ENCODE measurements at regions not wholly inside any gene's neighbourhood (a gene's known extent, or its start where the extent isn't known, plus 50 kb on each side); places are given as distances from the start of the nearest gene placed in this dataset.

DNA sequence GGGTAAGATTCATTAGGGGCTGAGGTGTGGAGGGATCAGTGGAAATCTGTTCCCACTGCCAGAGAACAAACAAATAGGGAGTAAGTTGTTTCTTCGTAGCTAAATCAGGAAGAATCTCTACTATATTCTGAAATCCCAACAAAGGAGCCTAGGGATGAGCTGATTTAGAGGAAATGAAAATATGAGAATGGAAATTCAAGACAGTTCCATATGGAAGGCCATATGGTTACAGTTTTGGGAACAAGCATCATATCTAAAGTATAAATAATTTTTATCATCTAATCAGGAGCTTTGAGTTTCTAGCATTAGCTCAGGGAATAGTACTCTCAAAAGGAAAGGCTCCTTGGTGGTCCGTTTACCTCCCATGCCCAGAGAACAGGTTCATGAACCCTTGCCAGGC is 218.2 kb downstream of the AASDH start:
- H3K27ac ChIP-seq: no peak overlapping the region
- ATAC-seq: no peak
- H3K4me3 ChIP-seq: no peak overlapping the region
- H3K9me3 ChIP-seq: peaks cover 0 to 24% (median 9%) of the 10 kb centered on the region in 11 donors
- no peaks in the 10 kb centered on the region for H3K27me3 ChIP-seq
- no peaks in the 10 kb centered on the region for H3K4me1 ChIP-seq
- H3K36me3 ChIP-seq: no peaks in the 10 kb centered on the region
- TF ChIP-seq, protein P1, sequence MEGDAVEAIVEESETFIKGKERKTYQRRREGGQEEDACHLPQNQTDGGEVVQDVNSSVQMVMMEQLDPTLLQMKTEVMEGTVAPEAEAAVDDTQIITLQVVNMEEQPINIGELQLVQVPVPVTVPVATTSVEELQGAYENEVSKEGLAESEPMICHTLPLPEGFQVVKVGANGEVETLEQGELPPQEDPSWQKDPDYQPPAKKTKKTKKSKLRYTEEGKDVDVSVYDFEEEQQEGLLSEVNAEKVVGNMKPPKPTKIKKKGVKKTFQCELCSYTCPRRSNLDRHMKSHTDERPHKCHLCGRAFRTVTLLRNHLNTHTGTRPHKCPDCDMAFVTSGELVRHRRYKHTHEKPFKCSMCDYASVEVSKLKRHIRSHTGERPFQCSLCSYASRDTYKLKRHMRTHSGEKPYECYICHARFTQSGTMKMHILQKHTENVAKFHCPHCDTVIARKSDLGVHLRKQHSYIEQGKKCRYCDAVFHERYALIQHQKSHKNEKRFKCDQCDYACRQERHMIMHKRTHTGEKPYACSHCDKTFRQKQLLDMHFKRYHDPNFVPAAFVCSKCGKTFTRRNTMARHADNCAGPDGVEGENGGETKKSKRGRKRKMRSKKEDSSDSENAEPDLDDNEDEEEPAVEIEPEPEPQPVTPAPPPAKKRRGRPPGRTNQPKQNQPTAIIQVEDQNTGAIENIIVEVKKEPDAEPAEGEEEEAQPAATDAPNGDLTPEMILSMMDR (IDR thresholded peaks at IDR 0.05): no peak
- WGBS, 2 donors: 75 to 87% methylated on average over 2 of the region's 2 CpGs
- DNase-seq: no peak
- intact Hi-C loops (cut with DNase I): no loop called here

DNA sequence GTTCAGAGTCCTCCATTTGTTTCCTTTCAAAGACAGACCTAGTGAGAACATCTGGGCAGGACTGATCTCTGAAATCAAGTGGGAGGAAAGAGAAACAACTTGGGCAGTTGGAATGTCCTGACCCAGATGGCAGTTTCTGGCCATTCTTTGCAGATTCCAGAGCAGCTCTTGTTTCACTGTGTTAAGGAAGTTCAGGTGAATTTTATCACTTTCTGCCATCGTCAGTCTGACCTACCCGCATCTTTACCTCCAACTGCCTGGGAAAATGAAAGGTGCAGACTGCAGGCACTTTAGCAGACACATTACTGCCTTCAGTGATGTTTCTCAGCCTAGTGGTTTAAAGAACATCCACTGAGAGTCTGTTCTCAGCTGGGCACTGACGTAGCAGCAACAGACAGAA is 216.2 kb downstream of the CEP135 start:
- H3K9me3 ChIP-seq: peaks cover 0 to 24% (median 9%) of the 10 kb centered on the region in 11 donors
- 64 to 65% methylated on average over 3 of the region's 3 CpGs for WGBS, 2 donors
- H3K27me3 ChIP-seq: no peaks in the 10 kb centered on the region
- no peak overlapping the region for H3K4me3 ChIP-seq
- H3K36me3 ChIP-seq: no peaks in the 10 kb centered on the region
- intact Hi-C loops (cut with DNase I): no loop called here
- ATAC-seq: no peak
- no peak overlapping the region for H3K27ac ChIP-seq
- DNase-seq: no peak
- no peaks in the 10 kb centered on the region for H3K4me1 ChIP-seq
- TF ChIP-seq, protein P1 (IDR thresholded peaks at IDR 0.05): no peak

DNA sequence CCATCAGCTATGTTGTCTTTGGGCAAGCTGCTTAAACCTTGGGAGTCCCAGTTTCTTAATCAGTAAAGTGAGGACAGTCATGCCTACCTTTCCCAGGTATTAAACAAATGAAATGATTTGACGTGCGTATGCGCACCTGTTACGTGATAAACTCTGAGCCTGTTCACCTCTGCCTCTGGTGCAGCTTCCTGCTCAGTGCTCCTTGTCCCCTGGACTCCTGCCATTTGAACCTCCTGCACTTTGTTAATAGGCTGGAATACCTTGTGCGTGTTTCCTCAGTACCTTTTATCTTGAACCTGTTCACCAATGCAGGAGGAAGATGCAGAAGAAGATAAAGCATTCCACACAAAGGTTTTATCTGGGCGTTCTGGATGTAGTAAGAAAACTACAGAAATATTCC is 211.9 kb downstream of the CEP135 start:
- TF ChIP-seq, protein P1 (IDR thresholded peaks at IDR 0.05): no peak
- Histone ChIP-seq H3K27me3 (no peaks in the 10 kb centered on the region), H3K36me3 (no peaks in the 10 kb centered on the region), H3K4me3 (no peak overlapping the region), H3K9me3 (no peaks in the 10 kb centered on the region), H3K27ac (no peak overlapping the region), H3K4me1 (no peaks in the 10 kb centered on the region)
- DNase-seq: no peak
- intact Hi-C loops (cut with DNase I): no loop called here
- 74 to 79% methylated on average over 6 of the region's 6 CpGs for WGBS, 2 donors
- ATAC-seq: no peak

DNA sequence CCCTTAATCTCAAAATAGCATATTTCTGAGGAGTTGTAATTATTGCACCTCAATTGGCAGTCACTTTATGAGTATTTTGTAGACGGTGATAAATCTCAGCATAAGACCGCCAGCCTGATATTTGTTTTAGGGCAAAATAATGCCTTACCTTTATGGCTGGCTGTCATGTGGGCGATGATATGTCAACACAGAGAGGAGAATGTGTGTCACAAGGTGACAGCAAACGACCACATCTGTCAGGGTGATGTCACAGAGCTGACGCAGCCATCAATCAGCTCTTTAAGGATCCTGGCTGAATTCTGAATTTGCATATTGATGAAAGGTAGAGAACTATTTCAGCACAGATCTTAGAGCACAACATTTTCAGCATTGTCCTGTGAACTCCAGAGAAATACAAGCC is 209.7 kb downstream of the CEP135 start:
- no peaks in the 10 kb centered on the region for H3K36me3 ChIP-seq
- WGBS, 2 donors: 74 to 78% methylated on average over 5 of the region's 5 CpGs
- no peak for ATAC-seq
- DNase-seq: no peak
- intact Hi-C loops (cut with DNase I): no loop called here
- H3K27me3 ChIP-seq: peaks cover 0 to 5% (median 0%) of the 10 kb centered on the region in 7 donors
- H3K4me1 ChIP-seq: no peaks in the 10 kb centered on the region
- H3K9me3 ChIP-seq: no peaks in the 10 kb centered on the region
- TF ChIP-seq, protein P1 (IDR thresholded peaks at IDR 0.05): no peak
- H3K27ac ChIP-seq: no peak overlapping the region
- no peak overlapping the region for H3K4me3 ChIP-seq

DNA sequence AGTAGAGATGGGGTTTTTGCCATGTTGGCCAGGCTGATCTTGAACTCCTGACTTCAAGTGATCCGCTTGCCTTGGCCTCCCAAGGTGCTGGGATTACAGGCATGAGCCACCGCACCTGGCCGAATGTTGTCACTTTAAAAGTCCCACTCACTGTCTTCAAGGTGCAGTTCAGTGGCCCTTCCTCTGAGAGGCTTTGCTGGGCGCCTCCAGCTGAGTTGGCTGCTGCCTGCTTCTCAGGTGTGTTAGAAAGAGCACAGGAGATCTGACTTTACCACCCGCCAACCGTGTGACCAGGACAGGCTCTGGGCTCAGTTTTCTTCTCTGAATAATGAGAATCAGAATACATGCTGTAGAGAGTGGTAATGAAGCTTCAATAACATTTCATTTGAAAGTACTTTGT is 207.4 kb downstream of the CEP135 start:
- no peak for ATAC-seq
- no peaks in the 10 kb centered on the region for H3K4me1 ChIP-seq
- no peak overlapping the region for H3K27ac ChIP-seq
- no peaks in the 10 kb centered on the region for H3K36me3 ChIP-seq
- no peak for DNase-seq
- no peak overlapping the region for H3K4me3 ChIP-seq
- TF ChIP-seq, protein P1 (IDR thresholded peaks at IDR 0.05): no peak
- intact Hi-C loops (cut with DNase I): no loop called here
- H3K9me3 ChIP-seq: no peaks in the 10 kb centered on the region
- 82 to 91% methylated on average over 6 of the region's 6 CpGs for WGBS, 2 donors
- peaks cover 0 to 5% (median 0%) of the 10 kb centered on the region in 7 donors for H3K27me3 ChIP-seq

All from heart right ventricle (tissue), 16 donors.